ENCODE measurements at regions not wholly inside any gene's neighbourhood (a gene's known extent, or its start where the extent isn't known, plus 50 kb on each side); places are given as distances from the start of the nearest gene placed in this dataset.
"Not testable (repeated sequence)": the region's sequence is repeated elsewhere in the genome, so short reads cannot be mapped to it uniquely, and the experiment has no call there.

GRCh38 chr3:94500146-94500545, 437.3 kb downstream of the NSUN3 start:
- DNase-seq (ENCODE audit: low read depth, low spot score), result no peak

- DNase-seq (ENCODE audit: low read depth, low spot score), result not testable (repeated sequence)
Measured at GRCh38 chr3:94507354-94507753, 444.5 kb downstream of the NSUN3 start.

- DNase-seq (ENCODE audit: low read depth, low spot score), result no peak
Measured at GRCh38 chr3:94512876-94513275, 450.0 kb downstream of the NSUN3 start.

GRCh38 chr3:94513600-94513999, 450.7 kb downstream of the NSUN3 start:
- no peak for DNase-seq (ENCODE audit: low read depth, low spot score)

- DNase-seq (ENCODE audit: low read depth, low spot score), result no peak
Measured at GRCh38 chr3:94515983-94516382, 453.1 kb downstream of the NSUN3 start.

GRCh38 chr3:94520364-94520763, 457.5 kb downstream of the NSUN3 start:
- DNase-seq (ENCODE audit: low read depth, low spot score), result no peak

- DNase-seq (ENCODE audit: low read depth, low spot score), result peak; percentile 4
Measured at GRCh38 chr3:94522488-94522887, 459.6 kb downstream of the NSUN3 start.

GRCh38 chr3:94524102-94524919, 461.4 kb downstream of the NSUN3 start:
- DNase-seq (ENCODE audit: low read depth, low spot score), result peak; percentile 12

GRCh38 chr3:94525043-94525442, 462.2 kb downstream of the NSUN3 start:
- DNase-seq (ENCODE audit: low read depth, low spot score), result peak; percentile 42

GRCh38 chr3:94529816-94530215, 467.0 kb downstream of the NSUN3 start:
- no peak for DNase-seq (ENCODE audit: low read depth, low spot score)

GRCh38 chr3:94532951-94533350, 470.1 kb downstream of the NSUN3 start:
- no peak for DNase-seq (ENCODE audit: low read depth, low spot score)

GRCh38 chr3:94539937-94540336, 477.1 kb downstream of the NSUN3 start:
- no peak for DNase-seq (ENCODE audit: low read depth, low spot score)

- DNase-seq (ENCODE audit: low read depth, low spot score), result no peak
Measured at GRCh38 chr3:94543161-94543560, 480.3 kb downstream of the NSUN3 start.

GRCh38 chr3:94544131-94544789, 481.4 kb downstream of the NSUN3 start:
- DNase-seq (ENCODE audit: low read depth, low spot score), result no peak

GRCh38 chr3:94548581-94549316, 485.9 kb downstream of the NSUN3 start:
- DNase-seq (ENCODE audit: low read depth, low spot score), result no peak

- no peak for DNase-seq (ENCODE audit: low read depth, low spot score)
Measured at GRCh38 chr3:94561094-94561493, 498.2 kb downstream of the NSUN3 start.

GRCh38 chr3:94564247-94564646, 501.4 kb downstream of the NSUN3 start:
- DNase-seq (ENCODE audit: low read depth, low spot score), result no peak

- no peak for DNase-seq (ENCODE audit: low read depth, low spot score)
Measured at GRCh38 chr3:94568041-94568440, 505.2 kb downstream of the NSUN3 start.

- no peak for DNase-seq (ENCODE audit: low read depth, low spot score)
Measured at GRCh38 chr3:94573337-94573736, 510.5 kb downstream of the NSUN3 start.

- DNase-seq (ENCODE audit: low read depth, low spot score), result no peak
Measured at GRCh38 chr3:94587291-94587690, 524.4 kb downstream of the NSUN3 start.

GRCh38 chr3:94593526-94594150, 530.8 kb downstream of the NSUN3 start:
- DNase-seq (ENCODE audit: low read depth, low spot score), result no peak

- no peak for DNase-seq (ENCODE audit: low read depth, low spot score)
Measured at GRCh38 chr3:94596141-94596540, 533.3 kb downstream of the NSUN3 start.
